ENCODE measurements at regions not wholly inside any gene's neighbourhood (a gene's known extent, or its start where the extent isn't known, plus 50 kb on each side); places are given as distances from the start of the nearest gene placed in this dataset.

DNA sequence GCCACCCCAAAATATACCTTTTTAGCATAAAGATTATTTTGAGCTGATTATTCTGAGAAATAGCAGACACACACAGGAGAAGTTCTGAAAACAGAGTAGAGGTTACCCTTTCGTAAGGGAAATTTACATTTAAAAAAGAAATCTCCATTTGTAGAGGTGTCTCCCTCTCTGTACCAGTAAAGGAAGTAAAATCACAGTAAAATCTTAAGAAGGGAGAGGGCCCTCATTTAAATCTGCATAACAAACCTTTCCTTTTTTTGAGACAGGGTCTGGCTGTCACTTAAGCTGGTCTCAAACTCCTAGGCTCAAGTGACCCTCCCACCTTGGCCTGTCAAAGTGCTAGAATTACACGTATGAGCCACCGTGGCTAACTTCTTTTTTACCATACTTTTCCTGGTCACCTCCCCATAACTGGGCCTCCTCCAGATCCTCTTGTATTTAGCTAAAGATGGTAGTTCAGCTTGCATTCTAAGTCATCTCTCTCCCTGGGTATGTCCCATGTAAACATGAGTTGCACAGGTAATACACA, 92.2 kb upstream of the INTU start:
- Histone ChIP-seq H3K27ac (no peak overlapping the region), H3K4me3 (no peak overlapping the region), H3K9me3 (no peaks in the 10 kb centered on the region), H3K36me3 (no peaks in the 10 kb centered on the region), H3K4me1 (no peaks in the 10 kb centered on the region), H3K27me3 (no peaks in the 10 kb centered on the region)
- TF ChIP-seq EP300 (IDR thresholded peaks at IDR 0.05) (no peak), POLR2A (IDR thresholded peaks at IDR 0.05) (no peak), POLR2AphosphoS5 (IDR thresholded peaks at IDR 0.05) (no peak)
- TF ChIP-seq, protein P1, sequence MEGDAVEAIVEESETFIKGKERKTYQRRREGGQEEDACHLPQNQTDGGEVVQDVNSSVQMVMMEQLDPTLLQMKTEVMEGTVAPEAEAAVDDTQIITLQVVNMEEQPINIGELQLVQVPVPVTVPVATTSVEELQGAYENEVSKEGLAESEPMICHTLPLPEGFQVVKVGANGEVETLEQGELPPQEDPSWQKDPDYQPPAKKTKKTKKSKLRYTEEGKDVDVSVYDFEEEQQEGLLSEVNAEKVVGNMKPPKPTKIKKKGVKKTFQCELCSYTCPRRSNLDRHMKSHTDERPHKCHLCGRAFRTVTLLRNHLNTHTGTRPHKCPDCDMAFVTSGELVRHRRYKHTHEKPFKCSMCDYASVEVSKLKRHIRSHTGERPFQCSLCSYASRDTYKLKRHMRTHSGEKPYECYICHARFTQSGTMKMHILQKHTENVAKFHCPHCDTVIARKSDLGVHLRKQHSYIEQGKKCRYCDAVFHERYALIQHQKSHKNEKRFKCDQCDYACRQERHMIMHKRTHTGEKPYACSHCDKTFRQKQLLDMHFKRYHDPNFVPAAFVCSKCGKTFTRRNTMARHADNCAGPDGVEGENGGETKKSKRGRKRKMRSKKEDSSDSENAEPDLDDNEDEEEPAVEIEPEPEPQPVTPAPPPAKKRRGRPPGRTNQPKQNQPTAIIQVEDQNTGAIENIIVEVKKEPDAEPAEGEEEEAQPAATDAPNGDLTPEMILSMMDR (IDR thresholded peaks at IDR 0.05), result no peak
- 78 to 94% methylated on average over 3 of the region's 3 CpGs for WGBS, 2 donors (ENCODE audit: low coverage in 1 of 2)
- ATAC-seq, result no peak

DNA sequence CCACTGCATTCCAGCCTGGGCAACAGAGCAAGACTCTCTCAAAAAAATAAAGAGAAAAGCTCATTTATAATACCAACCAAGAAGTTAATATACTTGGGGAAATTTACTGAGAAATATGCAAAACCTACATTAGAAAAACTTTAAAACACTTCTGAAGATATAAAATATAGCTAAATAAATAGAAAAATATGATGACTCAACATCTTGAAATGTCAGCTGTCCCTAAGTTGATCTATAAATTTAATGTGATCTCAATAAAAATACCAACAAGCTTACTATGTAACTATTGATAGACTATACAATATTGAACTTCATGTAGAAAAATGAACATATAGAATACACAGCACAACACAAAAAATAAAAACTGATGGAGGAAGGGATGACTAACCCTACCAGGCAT, 87.5 kb upstream of the INTU start:
- Histone ChIP-seq H3K4me1 (no peaks in the 10 kb centered on the region), H3K4me3 (no peak overlapping the region), H3K27ac (no peak overlapping the region), H3K27me3 (no peaks in the 10 kb centered on the region), H3K9me3 (no peaks in the 10 kb centered on the region), H3K36me3 (no peaks in the 10 kb centered on the region)
- TF ChIP-seq, protein P1 (IDR thresholded peaks at IDR 0.05), result no peak
- TF ChIP-seq POLR2AphosphoS5 (IDR thresholded peaks at IDR 0.05) (no peak), EP300 (IDR thresholded peaks at IDR 0.05) (no peak), POLR2A (IDR thresholded peaks at IDR 0.05) (no peak)
- no peak for ATAC-seq

DNA sequence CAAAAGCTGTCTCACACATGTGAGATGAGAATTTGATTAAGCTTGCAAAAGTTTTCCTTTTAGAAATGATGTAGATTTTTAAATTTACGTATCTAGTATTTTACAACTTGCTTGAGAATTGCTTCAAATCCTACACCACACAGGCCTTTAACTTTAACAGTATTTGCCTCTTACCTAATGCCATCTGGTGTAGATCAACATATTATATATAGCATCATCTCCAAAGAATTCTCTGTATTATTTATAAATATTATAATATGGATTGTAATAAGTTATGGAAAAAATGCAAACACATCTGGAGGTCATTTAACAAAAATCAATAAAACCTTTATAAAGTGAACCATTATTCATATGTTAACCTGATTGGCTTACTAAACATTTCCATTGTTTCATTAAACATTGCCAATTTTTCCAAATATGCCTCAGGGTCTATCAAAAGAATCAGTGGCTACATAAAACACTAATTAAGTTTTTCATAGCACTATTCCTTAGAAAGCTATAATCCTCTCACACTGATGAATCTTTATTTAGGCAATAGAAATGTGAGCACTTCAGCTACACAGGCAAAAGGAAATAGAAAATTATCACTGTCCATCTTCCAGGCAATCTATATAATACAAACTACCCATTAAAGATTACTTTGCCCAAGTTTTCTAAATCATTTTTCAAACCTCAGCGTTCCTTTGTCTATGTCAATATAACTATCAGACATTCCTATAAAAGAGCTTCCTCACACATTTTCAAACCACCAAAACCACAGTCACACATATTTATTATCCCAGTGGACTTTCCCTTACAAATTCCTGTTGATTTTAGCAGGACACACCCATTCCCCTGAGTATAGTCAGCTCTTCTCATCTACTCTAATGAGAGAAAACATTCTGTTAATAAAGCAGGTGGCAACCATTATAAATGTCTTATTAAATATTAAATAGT, 83.5 kb upstream of the INTU start:
- ATAC-seq, result no peak
- no peak for TF ChIP-seq EP300 (IDR thresholded peaks at IDR 0.05)
- TF ChIP-seq POLR2AphosphoS5 (IDR thresholded peaks at IDR 0.05), result no peak
- TF ChIP-seq, protein P1 (IDR thresholded peaks at IDR 0.05), result no peak
- TF ChIP-seq POLR2A (IDR thresholded peaks at IDR 0.05), result no peak
- H3K36me3 ChIP-seq, result no peaks in the 10 kb centered on the region
- no peak overlapping the region for H3K4me3 ChIP-seq
- H3K9me3 ChIP-seq, result no peaks in the 10 kb centered on the region
- no peaks in the 10 kb centered on the region for H3K27me3 ChIP-seq
- H3K4me1 ChIP-seq, result no peaks in the 10 kb centered on the region
- no peak overlapping the region for H3K27ac ChIP-seq
- WGBS, 2 donors (ENCODE audit: low coverage in 1 of 2), result 70 to 90% methylated on average over 2 of the region's 2 CpGs

DNA sequence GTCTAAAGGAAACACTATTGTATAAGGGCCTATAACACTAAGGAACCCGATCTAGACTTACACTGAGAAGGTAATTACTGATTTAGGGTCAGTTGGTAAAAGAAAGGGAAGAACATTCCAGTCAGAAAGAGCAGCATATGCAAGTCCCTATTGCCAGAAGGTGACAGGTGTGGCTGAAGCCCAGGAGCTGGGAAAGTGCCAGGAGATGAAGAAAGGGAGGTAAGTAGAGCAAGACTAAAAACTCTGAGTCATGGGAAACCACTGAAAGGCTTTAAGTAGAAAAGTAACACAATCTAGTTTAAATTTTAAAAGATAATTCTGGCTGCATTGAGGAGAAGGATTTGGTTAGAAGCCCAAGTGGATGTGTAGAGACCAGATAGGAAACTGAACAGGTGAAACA, 77.7 kb upstream of the INTU start:
- Histone ChIP-seq H3K27ac (no peak overlapping the region), H3K4me1 (no peaks in the 10 kb centered on the region), H3K9me3 (no peaks in the 10 kb centered on the region), H3K27me3 (no peaks in the 10 kb centered on the region), H3K4me3 (no peak overlapping the region), H3K36me3 (no peaks in the 10 kb centered on the region)
- TF ChIP-seq EP300 (IDR thresholded peaks at IDR 0.05) (no peak), POLR2AphosphoS5 (IDR thresholded peaks at IDR 0.05) (no peak), POLR2A (IDR thresholded peaks at IDR 0.05) (no peak)
- TF ChIP-seq, protein P1 (IDR thresholded peaks at IDR 0.05), result no peak
- no peak for ATAC-seq
- whole genome bisulfite sequencing, 2 donors (ENCODE audit: low coverage in 1 of 2), result 80 to 95% methylated on average over 1 of the region's 1 CpG

DNA sequence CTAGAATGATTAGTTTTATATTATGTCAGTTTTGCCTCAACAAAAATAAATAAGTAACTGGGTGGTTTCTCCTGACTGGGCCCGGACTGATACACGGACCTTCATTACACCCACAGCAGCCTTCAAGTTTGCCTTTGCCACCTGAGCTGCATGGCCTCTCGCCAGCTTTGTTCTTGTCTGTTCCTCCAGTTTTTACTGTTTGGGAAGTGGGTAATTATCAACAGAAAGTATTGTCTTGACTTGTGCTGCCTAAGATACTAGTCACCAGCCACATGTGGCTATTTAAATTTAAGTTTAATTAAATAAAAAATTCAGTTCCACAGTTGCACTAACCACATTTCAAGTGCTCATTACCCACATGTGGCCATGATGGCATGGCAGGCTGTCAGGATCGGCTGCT, 74.7 kb upstream of the INTU start:
- no peak for ATAC-seq
- WGBS, 2 donors (ENCODE audit: low coverage in 1 of 2), result 87 to 94% methylated on average over 3 to 4 of the region's 4 CpGs

More for the DNA sequence above, 74.7 kb upstream of the INTU start:
- no peaks in the 10 kb centered on the region for H3K36me3 ChIP-seq
- no peak for TF ChIP-seq POLR2AphosphoS5 (IDR thresholded peaks at IDR 0.05)
- no peak for TF ChIP-seq POLR2A (IDR thresholded peaks at IDR 0.05)
- TF ChIP-seq, protein P1 (IDR thresholded peaks at IDR 0.05), result no peak
- no peak for TF ChIP-seq EP300 (IDR thresholded peaks at IDR 0.05)
- no peaks in the 10 kb centered on the region for H3K9me3 ChIP-seq
- H3K4me3 ChIP-seq, result no peak overlapping the region
- no peaks in the 10 kb centered on the region for H3K4me1 ChIP-seq
- H3K27me3 ChIP-seq, result no peaks in the 10 kb centered on the region
- H3K27ac ChIP-seq, result no peak overlapping the region
